HepG2 (cell line): ENCODE measurements at regions not wholly inside any gene's neighbourhood (a gene's known extent, or its start where the extent isn't known, plus 50 kb on each side); places are given as distances from the start of the nearest gene placed in this dataset.

Source experiments
- ARID5B ChIP-seq: IDR thresholded peaks from 2 replicates; pipeline ENCODE4 v1.4.0; 2020; ENCODE audit warnings: mild to moderate bottlenecking, missing genetic modification reagents
- ESRRA ChIP-seq: sonication (generic); formaldehyde crosslinking; IDR thresholded peaks from 2 replicates; pipeline ENCODE4 v1.5.1; 2020; ENCODE audit warnings: mild to moderate bottlenecking, low read depth, missing genetic modification reagents
- HNRNPH1 ChIP-seq: fragments of 200-400 bp; formaldehyde crosslinking; optimal IDR thresholded peaks from 2 replicates; pipeline ENCODE3; 2017; ENCODE audit warnings: mild to moderate bottlenecking, low read depth, low read length
- HOXA7 ChIP-seq: sonication (generic); formaldehyde crosslinking; IDR thresholded peaks from 2 replicates; pipeline ENCODE4 v1.8.1; 2022; ENCODE audit warnings: mild to moderate bottlenecking, missing genetic modification reagents, moderate library complexity
- IRF2 ChIP-seq: IDR thresholded peaks from 2 replicates; pipeline ENCODE4 v1.6.1; 2018; ENCODE audit warnings: missing genetic modification reagents, missing compliant biosample characterization
- NFKB2 ChIP-seq: sonication (generic); formaldehyde crosslinking; IDR thresholded peaks from 2 replicates; pipeline ENCODE4 v1.4.0; 2020; ENCODE audit warnings: missing genetic modification reagents, borderline replicate concordance
- U2AF1 ChIP-seq: fragments of 200-400 bp; formaldehyde crosslinking; optimal IDR thresholded peaks from 2 replicates; pipeline ENCODE3; 2017; ENCODE audit warnings: mild to moderate bottlenecking, low read depth, low read length
- ZBTB20 ChIP-seq: sonication (generic); formaldehyde crosslinking; IDR thresholded peaks from 2 replicates; pipeline ENCODE4 v1.8.1; 2023; ENCODE audit warnings: missing genetic modification reagents, low read depth, mild to moderate bottlenecking, borderline replicate concordance
- ZNF138 ChIP-seq: sonication (generic); formaldehyde crosslinking; IDR thresholded peaks from 2 replicates; pipeline ENCODE4 v1.5.0; 2020; ENCODE audit warnings: mild to moderate bottlenecking, low read depth, missing genetic modification reagents
- TF ChIP-seq, protein P1 (sequence below): sonication (generic); formaldehyde crosslinking; IDR thresholded peaks from 2 replicates; pipeline ENCODE4 v1.5.0; 2020; ENCODE audit warnings: mild to moderate bottlenecking, missing genetic modification reagents, moderate library complexity

GRCh38 chr5:62791059-62791458, 212.4 kb downstream of the LRRC70 start:
- TF ChIP-seq NFKB2 (CRISPR knock-in tag), result no peak
- TF ChIP-seq ARID5B (CRISPR knock-in tag), result no peak
- TF ChIP-seq, protein P1, sequence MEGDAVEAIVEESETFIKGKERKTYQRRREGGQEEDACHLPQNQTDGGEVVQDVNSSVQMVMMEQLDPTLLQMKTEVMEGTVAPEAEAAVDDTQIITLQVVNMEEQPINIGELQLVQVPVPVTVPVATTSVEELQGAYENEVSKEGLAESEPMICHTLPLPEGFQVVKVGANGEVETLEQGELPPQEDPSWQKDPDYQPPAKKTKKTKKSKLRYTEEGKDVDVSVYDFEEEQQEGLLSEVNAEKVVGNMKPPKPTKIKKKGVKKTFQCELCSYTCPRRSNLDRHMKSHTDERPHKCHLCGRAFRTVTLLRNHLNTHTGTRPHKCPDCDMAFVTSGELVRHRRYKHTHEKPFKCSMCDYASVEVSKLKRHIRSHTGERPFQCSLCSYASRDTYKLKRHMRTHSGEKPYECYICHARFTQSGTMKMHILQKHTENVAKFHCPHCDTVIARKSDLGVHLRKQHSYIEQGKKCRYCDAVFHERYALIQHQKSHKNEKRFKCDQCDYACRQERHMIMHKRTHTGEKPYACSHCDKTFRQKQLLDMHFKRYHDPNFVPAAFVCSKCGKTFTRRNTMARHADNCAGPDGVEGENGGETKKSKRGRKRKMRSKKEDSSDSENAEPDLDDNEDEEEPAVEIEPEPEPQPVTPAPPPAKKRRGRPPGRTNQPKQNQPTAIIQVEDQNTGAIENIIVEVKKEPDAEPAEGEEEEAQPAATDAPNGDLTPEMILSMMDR (CRISPR knock-in tag), result 0 out of 2 replicates have a peak, but pooled peaks have one; percentile 32
- no peak for TF ChIP-seq ZNF138 (CRISPR knock-in tag)
- no peak for TF ChIP-seq U2AF1
- no peak for TF ChIP-seq HNRNPH1
- no peak for TF ChIP-seq ZBTB20
- no peak for TF ChIP-seq HOXA7 (CRISPR knock-in tag)
- TF ChIP-seq IRF2 (CRISPR knock-in tag), result no peak
- TF ChIP-seq ESRRA (CRISPR knock-in tag), result no peak
